GM18873 (cell line): ENCODE measurements at regions not wholly inside any gene's neighbourhood (a gene's known extent, or its start where the extent isn't known, plus 50 kb on each side); places are given as distances from the start of the nearest gene placed in this dataset.

Source experiments
- ATAC-seq: cut with Tn5 transposase; IDR thresholded peaks from one replicate; pipeline ENCODE4 v1.9.1; 2021; ENCODE audit warnings: mild to moderate bottlenecking, moderate library complexity, moderate number of reproducible peaks; ENCODE audit not compliant: unreplicated experiment, low FRiP score

DNA sequence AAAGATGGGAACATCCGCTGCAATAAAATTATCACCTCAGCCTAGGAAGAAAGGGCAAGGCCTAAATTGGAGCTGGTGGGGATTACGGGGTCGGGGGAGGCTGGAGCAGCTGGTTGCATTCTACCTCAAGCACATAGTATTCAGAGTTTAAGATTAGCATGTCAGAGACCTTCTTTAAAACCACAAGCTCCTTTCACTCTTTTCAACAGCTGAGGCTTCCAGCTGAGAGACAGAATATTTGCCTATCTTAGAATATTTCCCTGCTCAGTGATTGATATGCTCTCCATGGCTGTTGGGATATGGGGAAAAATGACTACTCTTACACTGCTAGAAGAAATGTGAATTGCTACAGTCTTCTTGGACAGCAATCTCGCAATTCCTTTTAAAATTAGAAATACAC lies 248.6 kb downstream of the TBX15 start:
- ATAC-seq: no peak

DNA sequence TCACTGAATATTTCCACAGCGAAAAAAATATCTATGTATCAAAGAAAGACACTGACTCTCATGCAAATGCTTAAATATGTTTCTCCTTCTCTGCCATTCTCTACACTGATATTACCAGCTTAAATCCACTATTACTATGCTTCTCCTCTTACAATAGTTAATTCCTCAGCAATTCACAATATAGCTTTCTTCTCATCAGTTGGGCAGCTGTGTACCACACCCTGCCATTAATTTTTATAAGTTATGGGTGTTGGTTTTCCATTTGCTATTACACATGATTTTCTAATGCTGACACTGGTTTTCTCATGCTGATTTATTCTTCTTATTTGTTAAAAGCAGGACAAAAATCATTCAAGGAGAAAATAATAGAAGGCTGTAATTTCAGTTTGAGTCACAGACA lies 251.8 kb downstream of the TBX15 start:
- no peak for ATAC-seq

DNA sequence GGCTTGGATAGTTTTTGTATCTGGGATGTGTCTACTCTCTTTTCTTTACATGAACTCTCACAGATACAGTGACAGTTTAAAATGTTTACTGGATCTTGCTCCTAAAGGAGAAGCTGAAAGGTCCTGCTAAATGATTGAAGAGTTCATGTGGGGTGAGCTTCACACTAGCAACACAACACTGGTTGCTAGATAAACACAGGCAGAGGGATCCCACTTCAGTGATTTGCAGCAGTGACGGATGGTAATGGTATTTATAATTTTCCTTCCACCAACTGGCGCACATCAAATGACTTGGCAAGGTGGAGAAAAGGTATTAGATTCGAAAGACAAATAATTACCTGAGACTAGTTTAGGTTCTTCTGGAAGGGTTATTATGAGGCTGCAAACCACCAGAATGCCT lies 270.2 kb downstream of the TBX15 start:
- no peak for ATAC-seq

DNA sequence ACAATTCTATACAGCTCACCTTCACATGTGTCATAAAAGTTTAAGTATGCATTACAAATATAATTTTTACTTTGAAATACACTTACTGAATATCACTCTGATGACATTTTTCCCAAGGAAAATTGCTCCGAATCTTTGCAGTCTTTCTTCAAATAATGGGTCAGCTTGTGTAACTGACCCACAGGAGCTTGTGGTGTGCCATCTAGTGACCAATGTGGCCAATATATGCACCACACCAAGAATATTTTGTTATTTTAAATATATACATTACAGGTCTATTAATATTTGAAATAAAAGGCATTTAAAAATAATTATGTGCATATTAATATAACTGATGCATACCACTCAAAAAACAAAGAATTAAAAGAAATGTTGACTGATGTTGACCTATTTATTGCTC lies 271.4 kb downstream of the TBX15 start:
- no peak for ATAC-seq

DNA sequence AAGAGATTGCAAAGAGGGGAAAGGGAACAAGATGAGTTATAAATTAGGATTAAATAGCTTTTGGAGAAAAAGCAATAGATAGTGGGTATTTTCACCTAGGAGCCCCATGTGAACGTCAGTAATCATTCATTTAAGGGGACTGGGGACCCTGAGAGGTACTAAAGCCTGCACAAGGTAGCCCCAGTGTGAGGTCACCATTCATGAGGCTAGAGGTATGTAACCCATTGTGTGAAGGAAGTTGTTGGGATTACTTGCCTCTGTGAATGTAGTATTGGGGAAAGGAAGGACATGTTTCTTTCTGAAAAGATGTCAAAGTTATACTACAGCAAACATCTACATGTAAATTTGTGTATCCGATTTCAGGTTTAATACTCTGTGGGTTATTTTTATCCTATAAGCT lies 276.8 kb downstream of the TBX15 start:
- ATAC-seq: no peak

DNA sequence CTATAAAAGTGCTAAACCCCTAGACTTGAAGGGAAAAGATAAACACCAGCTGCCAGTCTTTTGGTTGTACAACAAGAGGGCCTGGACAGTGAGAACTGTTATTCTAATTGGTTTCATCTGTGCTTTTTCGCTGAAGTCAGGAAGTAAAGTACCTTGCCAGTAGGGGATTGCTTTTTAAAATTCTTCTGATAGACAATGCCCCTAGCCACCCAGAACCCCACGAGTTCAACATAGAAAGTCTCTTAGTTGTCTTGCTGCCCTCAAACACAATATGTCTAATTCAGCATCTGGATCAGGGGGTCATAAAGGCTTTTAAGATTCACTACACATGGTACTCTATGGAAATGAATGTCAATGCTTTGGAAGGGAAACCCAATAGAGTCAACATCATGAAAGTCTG lies 289.2 kb downstream of the TBX15 start:
- no peak for ATAC-seq

DNA sequence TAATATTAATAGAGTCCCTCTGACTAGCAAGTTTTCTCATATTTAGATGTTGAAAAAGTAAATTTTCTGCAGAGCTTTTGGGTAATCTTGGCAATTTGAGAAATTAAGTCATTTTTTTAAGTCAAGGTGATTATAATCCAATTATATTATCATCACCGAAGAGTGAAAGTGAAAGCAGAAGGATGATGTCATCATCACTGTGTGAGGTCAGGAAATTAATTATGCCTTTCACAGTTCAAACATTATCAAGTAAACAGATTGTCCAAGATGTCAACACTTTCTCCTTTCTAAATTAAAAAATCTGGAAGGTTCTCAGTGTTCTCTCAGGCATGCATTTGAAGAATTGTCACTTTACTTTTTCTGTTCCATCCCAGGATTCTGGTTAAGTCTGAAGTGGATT lies 296.0 kb downstream of the TBX15 start:
- ATAC-seq: no peak

DNA sequence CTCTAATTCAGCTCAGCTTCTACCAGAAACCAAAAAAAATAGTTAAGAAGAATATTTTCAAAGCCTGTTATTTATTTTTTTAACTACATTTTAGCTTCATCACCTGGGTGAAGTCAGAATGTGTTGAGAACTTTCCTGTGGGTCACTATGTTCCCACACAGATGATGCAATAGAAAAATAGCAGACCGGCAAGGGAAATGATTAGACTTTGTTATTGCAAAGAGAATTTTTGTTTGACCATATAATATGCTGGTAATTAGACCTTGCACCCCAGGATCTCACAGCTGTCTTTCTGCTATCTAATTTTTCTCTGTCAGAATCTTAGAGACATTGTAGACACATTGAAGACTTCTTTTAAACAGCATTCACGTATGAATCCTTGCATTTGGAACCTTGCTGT lies 299.3 kb downstream of the TBX15 start:
- no peak for ATAC-seq

DNA sequence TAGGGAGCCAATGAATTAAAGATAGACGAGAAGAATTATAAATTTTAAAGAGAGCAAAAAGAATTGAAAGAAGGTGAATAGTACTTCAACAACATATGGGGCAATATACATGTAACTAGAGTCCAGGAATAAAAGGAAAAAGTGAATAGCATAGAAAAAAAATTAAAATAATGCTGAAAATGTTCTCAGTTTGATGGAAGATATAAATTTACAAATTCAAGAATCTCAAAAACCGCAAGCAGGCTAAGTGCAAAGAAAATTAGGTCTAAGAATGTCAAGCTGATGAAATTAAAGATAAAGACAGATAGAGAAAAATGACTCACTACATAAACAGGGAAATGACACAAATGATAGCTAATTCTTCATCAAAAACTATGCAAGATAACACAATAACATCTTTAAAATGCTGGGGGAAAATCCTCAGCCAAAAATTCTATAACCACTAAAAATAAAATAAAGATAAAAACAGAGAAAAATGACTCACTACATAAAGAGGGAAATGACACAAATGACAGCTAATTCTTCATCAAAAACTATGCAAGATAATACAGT lies 326.3 kb downstream of the TBX15 start:
- ATAC-seq: no peak

DNA sequence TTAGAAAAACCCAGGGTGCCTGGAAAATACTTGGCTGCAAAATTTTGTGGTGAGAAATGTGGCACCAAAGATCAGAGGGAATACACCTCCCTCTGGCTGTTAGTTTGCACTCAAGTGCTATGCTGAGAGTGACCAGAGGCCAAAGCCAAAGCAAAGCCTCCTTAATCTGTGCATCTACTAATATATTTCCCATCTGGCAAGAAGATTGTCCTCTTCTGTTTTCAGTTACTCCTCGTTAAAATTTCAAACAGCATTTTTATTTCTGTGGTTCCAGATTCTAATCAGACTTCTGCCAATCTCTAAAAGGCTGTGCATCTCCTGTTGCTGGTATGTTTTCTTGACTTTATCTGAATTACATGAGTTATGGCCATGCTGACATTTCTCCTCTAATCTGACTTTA lies 327.4 kb downstream of the TBX15 start:
- ATAC-seq: no peak

DNA sequence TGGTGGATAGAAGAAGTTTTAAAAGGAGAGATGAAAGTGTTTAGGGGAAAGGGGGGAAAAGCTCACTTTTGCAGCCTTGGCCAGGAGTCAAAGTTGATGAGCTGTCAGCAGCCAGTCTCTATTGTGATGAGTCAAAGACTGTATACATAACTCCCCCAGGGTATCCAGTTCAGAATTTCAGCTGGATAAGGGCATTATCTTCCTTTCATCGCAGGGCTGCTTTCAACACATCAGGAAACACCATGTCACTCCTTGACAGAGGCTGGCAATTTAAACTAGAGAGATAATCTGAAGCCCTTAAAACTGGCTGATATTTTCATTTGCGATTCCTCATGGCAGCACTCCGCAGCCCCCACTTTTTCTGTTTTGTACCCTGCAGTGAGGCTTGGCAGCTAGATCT lies 328.5 kb downstream of the TBX15 start:
- ATAC-seq: no peak

DNA sequence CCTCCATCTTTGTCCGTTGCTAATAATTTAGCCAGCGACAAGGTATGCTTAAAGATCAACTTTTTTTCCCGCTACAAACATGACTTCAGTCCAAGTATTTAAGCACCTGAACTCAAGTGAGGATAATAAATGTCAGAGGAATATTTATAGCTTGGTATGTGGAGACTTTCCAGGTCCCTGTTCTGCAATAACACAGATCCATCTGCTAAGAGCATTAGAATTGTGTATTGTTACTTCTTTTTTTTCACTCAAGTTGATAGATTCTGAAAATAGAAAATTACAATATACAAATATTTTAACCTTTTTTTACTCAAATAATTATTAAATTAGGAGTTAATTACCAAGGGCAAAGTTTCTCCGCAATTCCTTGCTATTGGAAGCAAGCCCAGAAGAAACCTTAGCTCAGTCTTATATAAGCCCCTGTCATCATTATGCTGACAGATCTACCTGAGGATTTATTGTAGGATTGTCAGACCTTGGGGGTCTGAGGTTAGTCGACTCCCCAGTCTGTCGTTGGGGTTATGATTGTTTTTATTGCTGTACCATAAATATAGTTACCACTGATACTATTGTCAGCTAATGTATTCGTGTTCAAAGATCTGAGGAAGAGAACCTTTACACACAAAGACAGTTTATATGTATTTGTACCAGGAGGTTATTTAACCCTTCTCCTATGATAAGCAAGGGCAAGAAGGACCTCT lies 337.9 kb downstream of the TBX15 start:
- no peak for ATAC-seq

DNA sequence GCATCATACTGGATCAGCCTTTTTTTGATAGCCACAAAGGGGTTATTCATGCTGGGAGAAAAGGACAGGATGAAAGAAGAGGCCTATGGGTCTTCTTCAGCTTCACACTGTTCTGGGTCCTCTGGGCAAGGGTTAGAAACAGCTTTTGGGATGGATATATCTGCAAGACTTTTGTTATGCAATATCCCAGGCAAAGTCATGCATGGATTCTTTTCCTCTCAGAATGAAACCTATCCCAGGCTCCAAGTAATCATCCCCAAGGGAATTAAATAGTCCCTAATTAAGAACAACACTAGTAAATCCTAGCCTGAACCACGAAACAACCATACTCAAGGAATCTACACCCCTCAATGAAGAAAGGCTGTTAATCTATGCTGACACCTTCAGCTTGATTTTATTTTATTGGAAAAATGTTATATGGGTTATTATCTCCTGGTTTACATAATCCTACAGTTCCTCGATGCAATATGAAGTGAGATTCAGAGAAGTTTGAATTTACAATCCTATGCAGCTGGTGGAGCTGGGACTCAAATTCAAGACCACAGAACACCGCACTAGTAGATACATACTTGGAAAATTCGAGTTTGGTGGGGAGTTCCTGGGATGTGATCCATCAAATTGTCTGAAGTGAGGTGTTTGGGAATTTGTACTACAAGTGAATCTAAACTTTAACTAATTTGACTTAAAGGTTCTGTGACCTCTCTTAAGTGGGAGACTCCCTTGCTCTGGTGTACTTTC lies 338.6 kb downstream of the TBX15 start:
- ATAC-seq: no peak

DNA sequence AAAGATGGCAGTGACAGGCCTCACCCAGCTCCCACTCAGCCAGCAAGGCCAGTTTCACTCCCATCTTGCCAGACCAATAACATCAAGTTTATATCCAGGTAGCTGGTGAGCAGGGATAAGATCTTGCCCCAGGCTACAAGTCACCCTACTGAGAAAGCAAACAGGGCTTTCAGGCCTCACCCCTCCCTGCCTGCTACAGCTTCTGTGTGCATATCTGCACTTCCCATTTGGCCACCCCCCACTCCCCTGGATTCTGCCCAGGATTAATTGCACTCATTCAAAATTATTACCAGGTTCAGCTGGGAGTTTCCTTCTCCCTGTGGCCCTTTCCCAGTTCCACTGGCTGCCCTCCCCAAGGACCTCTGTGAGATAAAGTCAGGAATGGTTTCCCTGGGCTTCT lies 352.1 kb downstream of the TBX15 start:
- no peak for ATAC-seq

DNA sequence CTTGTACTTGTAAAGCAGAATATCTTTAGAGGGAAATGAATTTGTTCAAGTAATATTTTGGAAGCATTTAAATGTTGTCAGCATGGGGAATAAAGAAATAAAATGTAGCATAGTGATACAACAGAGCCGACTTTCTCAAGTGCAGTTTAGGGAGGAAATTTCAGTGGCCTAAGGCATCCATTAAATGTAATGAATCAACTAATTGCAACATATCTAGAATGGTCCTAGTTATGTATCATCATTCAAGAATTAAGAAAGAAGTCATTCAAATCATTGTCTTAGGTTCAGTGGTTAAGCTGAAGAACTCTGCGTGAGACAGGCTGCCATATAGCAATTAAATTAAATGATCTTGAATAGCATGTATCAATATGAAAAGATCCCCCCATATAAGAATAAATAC lies 360.7 kb downstream of the TBX15 start:
- ATAC-seq: no peak

DNA sequence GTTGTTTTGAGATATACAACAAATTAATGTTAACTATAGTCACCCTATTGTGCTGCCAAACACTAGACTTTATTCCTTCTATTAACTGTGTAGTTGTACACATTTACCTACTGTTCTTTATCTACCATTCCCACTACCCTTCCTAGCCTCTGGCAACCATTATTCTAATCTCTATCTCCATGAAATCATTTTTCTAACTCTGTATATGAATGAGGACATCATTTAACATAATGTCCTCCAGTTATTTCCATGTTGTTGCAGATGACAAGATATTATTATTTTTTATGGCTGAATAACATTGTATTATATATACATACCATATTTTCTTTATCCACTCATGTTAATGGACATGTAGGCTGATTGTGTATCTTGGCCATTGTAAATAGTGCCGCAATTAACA lies 366.3 kb downstream of the TBX15 start:
- ATAC-seq: no peak

DNA sequence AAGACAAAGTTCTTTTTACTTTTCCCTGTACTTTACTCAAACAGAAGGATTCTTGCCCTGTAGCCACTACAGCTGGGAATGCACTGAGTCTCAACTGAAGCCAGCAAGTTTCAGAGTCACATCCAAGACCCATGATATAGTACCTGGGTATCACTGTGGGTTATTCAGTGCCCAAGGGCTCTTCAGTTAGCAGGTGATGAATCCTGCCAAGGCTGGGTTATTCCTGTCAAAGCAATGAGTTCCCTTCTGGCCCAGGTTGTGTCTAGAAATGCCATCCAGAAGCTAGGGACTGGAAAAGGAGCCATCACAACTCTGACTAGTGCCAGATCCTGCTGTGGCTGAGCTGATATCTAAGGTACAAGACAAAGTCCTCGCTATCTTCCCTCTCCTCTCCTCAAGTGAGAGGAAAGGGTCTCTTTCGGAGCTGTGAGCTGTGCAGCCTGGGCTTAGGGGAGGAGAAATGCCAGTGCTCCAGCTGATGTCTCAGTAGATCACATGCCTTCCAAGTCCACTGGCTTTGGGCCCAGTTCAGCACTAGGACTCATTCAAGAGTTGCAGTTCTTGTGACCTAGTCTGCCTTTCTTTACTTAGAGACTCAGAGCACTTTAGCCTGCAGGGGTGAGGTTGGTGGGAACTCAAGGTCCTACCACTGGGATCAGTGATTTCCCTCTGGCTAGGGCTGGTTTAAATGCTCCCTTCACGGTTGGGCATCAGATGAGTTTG lies 369.4 kb downstream of the TBX15 start:
- ATAC-seq: no peak

DNA sequence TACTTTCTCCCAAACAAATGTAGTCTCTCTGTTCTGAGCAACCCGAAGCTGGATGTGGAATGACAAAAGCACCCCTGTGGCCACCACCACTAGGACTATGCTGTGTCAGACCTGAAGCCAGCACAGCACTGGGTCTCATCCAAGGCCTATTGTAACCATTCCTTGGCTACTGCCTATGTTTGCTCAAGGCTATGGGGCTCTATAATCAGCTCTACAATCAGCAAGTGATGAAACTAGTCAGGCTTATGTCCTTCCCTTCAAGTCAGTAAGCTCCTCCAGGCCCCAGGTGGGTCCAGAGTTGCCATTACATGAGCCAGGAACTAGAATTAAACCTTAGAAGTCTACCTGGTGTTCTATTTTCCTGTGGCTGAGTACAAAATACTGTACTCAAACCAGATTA lies 370.2 kb downstream of the TBX15 start:
- no peak for ATAC-seq

DNA sequence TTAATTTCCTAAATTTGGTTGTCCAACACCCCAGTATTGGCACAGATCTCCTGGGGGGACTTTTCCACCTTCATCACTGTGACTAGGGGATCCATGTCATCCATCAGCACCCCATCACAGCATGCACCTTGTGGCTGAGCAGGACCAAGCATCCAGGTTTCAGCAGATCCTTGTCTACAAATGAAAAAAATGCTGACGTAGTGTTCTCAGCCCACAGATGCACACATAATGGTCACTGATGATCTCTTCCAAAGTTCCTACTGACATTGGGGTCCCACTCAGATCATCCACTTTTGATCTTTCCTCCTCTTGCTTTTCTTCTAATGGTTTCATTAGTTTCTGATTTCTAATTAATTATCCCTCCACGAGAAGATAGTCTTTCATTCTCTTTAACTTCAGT lies 373.1 kb downstream of the TBX15 start:
- ATAC-seq: no peak

DNA sequence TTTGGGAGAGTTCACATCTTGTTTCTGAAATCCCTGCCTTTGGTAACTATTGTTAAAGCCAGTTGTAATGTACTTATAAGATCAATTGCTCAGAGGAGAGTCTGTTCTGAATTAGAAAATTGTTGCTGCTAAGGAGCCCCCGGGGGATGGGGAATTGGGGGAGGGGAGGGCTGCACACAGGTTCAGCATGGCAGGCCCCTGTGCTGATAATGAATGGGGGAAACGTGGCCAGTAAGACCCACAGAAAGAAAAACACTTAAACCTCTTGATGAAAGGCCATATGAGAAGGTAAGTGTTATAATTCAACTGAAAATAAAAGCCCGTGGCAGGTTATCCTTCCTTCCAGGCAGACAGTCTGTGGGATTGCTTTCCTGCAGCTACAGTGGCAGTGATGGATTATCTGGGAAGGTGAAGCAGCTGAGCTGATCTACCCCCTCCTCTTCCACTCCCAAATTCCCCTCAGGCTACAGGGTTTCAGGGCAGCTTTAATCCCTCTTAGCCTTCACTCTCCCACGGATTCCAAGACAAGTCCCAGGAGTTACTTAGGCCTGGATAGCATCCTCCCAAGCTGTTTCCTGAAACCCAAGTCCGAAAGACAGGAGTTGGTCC lies 398.8 kb downstream of the TBX15 start:
- ATAC-seq: no peak

DNA sequence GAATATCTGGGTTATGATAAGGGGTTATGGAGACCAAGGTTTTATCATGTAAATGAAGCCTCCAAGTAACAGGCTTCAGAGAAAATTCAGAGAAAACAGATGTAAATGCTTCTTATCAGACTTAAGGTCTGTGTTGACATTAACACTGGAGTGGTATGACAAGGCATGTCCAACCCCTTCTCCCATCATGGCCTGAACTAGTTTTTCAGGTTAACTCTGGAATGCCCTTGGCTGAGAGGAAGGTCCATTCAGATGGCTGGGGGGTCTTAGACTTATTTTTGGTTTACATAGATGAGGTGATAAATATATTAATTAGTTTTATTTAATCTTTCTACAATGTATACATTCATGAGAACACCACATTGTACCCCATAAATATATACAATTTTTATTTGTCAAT lies 399.6 kb downstream of the TBX15 start:
- no peak for ATAC-seq
